ENCODE measurements at regions not wholly inside any gene's neighbourhood (a gene's known extent, or its start where the extent isn't known, plus 50 kb on each side); places are given as distances from the start of the nearest gene placed in this dataset.

GRCh38 chr12:66733321-66733720 is 54.4 kb upstream of the GRIP1 start:
- Histone ChIP-seq H3K4me3 (ENCODE audit: low read depth, low read length) (no peak overlapping the region), H3K4me1 (ENCODE audit: control insufficient read depth, insufficient read depth, low read length) (peaks cover 4% of the 10 kb centered on the region), H3K9me3 (ENCODE audit: control insufficient read depth, insufficient read depth, low read length) (no peaks in the 10 kb centered on the region), H3K27me3 (ENCODE audit: control insufficient read depth, insufficient read depth, low read length) (no peaks in the 10 kb centered on the region), H3K9ac (ENCODE audit: low read depth, low read length) (no peak overlapping the region), H3K36me3 (ENCODE audit: control insufficient read depth, insufficient read depth, low read length) (no peaks in the 10 kb centered on the region)

DNA sequence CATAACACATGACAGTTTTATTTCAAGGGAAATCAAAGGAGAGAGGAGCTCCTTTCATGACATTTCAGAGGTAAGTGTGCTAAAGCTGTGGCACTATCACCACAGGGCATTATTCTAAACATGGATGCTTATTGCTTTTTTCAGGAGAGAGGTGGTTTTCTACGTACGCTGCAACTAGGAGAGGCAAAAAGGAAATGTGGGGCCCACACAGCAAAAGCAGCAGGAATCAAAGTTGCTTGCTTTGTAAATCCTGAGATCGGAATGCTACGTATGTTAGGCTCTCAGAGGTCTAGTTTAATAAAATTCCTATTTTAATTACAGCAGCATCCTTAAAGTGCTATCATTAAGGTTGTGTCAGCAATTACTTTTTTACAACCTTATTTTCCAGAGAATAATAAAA is 55.0 kb upstream of the GRIP1 start:
- peaks cover 4% of the 10 kb centered on the region for H3K4me1 ChIP-seq (ENCODE audit: control insufficient read depth, insufficient read depth, low read length)
- no peaks in the 10 kb centered on the region for H3K36me3 ChIP-seq (ENCODE audit: control insufficient read depth, insufficient read depth, low read length)
- no peak overlapping the region for H3K4me3 ChIP-seq (ENCODE audit: low read depth, low read length)
- no peaks in the 10 kb centered on the region for H3K27me3 ChIP-seq (ENCODE audit: control insufficient read depth, insufficient read depth, low read length)
- no peaks in the 10 kb centered on the region for H3K9me3 ChIP-seq (ENCODE audit: control insufficient read depth, insufficient read depth, low read length)
- H3K9ac ChIP-seq (ENCODE audit: low read depth, low read length), result no peak overlapping the region

DNA sequence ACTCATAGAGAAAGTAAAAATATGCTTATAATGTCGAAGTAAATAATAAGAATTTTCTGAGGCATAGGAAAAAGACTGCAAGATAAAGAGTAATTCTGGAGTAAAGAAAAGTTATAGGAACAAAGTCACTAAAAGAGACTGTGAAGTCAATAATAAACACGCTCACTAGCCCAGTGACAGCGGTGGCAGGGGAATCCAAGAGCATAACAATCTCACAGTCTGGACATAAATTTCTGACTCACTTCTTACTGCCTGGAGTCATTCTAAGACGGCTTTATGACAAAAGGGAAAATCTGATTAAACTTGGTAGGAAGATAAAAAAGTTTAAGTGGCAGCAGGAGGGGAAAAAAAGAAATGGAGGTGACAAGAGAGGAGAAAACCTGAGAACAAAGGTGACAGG is 56.4 kb upstream of the GRIP1 start:
- Histone ChIP-seq H3K27me3 (ENCODE audit: control insufficient read depth, insufficient read depth, low read length) (no peaks in the 10 kb centered on the region), H3K36me3 (ENCODE audit: control insufficient read depth, insufficient read depth, low read length) (no peaks in the 10 kb centered on the region), H3K9ac (ENCODE audit: low read depth, low read length) (no peak overlapping the region), H3K4me3 (ENCODE audit: low read depth, low read length) (no peak overlapping the region), H3K9me3 (ENCODE audit: control insufficient read depth, insufficient read depth, low read length) (no peaks in the 10 kb centered on the region), H3K4me1 (ENCODE audit: control insufficient read depth, insufficient read depth, low read length) (peaks cover 4% of the 10 kb centered on the region)

- Histone ChIP-seq H3K27me3 (ENCODE audit: control insufficient read depth, insufficient read depth, low read length) (no peaks in the 10 kb centered on the region), H3K4me3 (ENCODE audit: low read depth, low read length) (no peak overlapping the region), H3K9me3 (ENCODE audit: control insufficient read depth, insufficient read depth, low read length) (no peaks in the 10 kb centered on the region), H3K9ac (ENCODE audit: low read depth, low read length) (no peak overlapping the region), H3K36me3 (ENCODE audit: control insufficient read depth, insufficient read depth, low read length) (no peaks in the 10 kb centered on the region), H3K4me1 (ENCODE audit: control insufficient read depth, insufficient read depth, low read length) (peaks cover 4% of the 10 kb centered on the region)
Measured at GRCh38 chr12:66736931-66737330, 58.1 kb upstream of the GRIP1 start.

DNA sequence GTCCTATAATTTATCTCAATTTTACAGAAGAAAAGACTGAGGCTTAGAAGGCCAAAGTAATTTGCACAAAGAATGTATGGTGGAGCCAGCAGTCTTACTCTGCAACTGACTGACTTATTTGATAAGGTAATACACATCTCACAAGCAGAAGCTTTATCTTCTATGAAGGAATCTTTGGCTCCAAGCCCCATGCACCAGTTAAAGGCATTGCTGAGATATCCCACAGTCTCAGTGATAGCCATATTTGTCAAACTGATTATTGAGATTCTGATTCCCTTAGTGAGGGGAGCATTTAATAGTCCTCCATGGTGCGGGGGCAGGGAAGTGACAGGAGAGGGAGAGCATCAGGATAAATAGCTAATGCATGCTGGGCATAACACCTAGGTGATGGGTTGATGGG is 60.4 kb upstream of the GRIP1 start:
- no peaks in the 10 kb centered on the region for H3K9me3 ChIP-seq (ENCODE audit: control insufficient read depth, insufficient read depth, low read length)
- H3K4me3 ChIP-seq (ENCODE audit: low read depth, low read length), result no peak overlapping the region
- no peak overlapping the region for H3K9ac ChIP-seq (ENCODE audit: low read depth, low read length)
- no peaks in the 10 kb centered on the region for H3K4me1 ChIP-seq (ENCODE audit: control insufficient read depth, insufficient read depth, low read length)
- H3K27me3 ChIP-seq (ENCODE audit: control insufficient read depth, insufficient read depth, low read length), result no peaks in the 10 kb centered on the region
- no peaks in the 10 kb centered on the region for H3K36me3 ChIP-seq (ENCODE audit: control insufficient read depth, insufficient read depth, low read length)

DNA sequence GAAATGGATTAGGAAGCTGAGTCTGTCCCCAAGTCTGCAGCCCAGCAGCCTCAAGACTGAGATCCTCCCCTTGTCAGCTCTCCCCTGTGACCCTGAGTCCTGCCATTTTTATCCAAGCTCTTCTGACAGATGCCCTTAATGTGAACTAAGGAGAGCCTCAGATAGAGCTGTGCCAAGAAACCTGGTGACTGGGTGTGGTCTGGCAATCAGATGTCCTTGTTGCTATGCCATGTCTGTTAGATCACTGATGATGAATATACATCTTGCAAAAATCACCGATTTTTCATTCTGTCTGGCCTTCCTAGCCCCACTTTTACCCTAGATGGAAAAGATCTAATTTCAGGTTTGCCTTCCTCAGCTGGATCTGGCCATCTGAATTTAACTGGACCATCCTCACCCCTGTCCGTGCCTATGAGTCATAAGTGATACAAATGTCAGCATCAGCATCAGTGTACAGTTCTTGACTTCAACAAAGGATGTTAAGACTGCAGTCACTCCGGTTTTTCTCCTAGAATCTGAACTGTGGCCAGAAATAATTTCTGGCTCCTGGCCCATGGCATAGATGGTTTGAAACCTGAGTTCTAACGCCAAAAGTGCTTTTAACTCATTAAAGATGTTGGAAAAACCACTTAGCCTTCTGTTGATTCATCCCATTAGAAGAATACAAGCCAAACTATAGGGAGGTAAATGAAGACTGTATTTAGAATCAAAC is 61.2 kb upstream of the GRIP1 start:
- no peaks in the 10 kb centered on the region for H3K9me3 ChIP-seq (ENCODE audit: control insufficient read depth, insufficient read depth, low read length)
- H3K9ac ChIP-seq (ENCODE audit: low read depth, low read length), result no peak overlapping the region
- H3K36me3 ChIP-seq (ENCODE audit: control insufficient read depth, insufficient read depth, low read length), result no peaks in the 10 kb centered on the region
- H3K4me3 ChIP-seq (ENCODE audit: low read depth, low read length), result no peak overlapping the region
- no peaks in the 10 kb centered on the region for H3K4me1 ChIP-seq (ENCODE audit: control insufficient read depth, insufficient read depth, low read length)
- H3K27me3 ChIP-seq (ENCODE audit: control insufficient read depth, insufficient read depth, low read length), result no peaks in the 10 kb centered on the region

DNA sequence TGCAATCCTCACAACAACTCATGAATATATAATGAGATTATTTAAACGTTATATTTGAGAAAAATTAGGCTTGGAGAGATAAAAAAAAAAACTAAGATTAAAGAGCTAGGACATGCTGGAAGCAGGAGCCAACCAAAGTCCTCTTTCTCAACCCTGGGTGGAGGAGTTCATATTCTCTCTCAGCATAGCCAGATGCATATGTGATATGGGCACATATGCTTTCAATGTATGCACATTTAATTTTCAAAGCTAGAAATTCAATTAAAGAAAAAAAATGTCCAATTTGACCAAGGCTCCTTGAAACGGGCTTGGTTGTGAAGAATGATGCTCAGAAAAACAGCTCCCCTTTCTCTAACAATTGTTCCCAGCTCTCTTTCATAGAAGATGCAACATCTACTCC is 61.9 kb upstream of the GRIP1 start:
- Histone ChIP-seq H3K4me1 (ENCODE audit: control insufficient read depth, insufficient read depth, low read length) (no peaks in the 10 kb centered on the region), H3K4me3 (ENCODE audit: low read depth, low read length) (no peak overlapping the region), H3K36me3 (ENCODE audit: control insufficient read depth, insufficient read depth, low read length) (no peaks in the 10 kb centered on the region), H3K9ac (ENCODE audit: low read depth, low read length) (no peak overlapping the region), H3K27me3 (ENCODE audit: control insufficient read depth, insufficient read depth, low read length) (no peaks in the 10 kb centered on the region), H3K9me3 (ENCODE audit: control insufficient read depth, insufficient read depth, low read length) (no peaks in the 10 kb centered on the region)

DNA sequence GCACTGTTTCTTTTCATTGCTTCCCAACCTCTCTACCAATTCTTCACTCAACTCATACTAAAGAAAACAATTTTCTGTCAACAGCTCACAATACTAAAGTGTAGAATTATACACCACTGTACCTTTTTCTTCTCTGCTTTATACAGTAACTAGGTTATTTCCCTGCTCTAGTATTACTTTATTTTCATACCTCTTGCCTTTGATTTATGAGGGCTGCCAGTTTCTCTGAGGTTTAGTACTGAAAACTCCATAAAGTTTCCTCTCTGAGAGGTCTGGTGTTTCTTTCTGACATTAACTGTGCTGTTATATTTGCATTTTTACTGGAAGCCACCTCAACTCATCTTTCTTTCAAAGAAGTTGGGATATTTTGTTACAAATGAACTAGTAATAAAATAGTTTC is 63.0 kb upstream of the GRIP1 start:
- Histone ChIP-seq H3K4me3 (ENCODE audit: low read depth, low read length) (no peak overlapping the region), H3K9ac (ENCODE audit: low read depth, low read length) (no peak overlapping the region), H3K9me3 (ENCODE audit: control insufficient read depth, insufficient read depth, low read length) (no peaks in the 10 kb centered on the region), H3K4me1 (ENCODE audit: control insufficient read depth, insufficient read depth, low read length) (no peaks in the 10 kb centered on the region), H3K36me3 (ENCODE audit: control insufficient read depth, insufficient read depth, low read length) (no peaks in the 10 kb centered on the region), H3K27me3 (ENCODE audit: control insufficient read depth, insufficient read depth, low read length) (no peaks in the 10 kb centered on the region)

DNA sequence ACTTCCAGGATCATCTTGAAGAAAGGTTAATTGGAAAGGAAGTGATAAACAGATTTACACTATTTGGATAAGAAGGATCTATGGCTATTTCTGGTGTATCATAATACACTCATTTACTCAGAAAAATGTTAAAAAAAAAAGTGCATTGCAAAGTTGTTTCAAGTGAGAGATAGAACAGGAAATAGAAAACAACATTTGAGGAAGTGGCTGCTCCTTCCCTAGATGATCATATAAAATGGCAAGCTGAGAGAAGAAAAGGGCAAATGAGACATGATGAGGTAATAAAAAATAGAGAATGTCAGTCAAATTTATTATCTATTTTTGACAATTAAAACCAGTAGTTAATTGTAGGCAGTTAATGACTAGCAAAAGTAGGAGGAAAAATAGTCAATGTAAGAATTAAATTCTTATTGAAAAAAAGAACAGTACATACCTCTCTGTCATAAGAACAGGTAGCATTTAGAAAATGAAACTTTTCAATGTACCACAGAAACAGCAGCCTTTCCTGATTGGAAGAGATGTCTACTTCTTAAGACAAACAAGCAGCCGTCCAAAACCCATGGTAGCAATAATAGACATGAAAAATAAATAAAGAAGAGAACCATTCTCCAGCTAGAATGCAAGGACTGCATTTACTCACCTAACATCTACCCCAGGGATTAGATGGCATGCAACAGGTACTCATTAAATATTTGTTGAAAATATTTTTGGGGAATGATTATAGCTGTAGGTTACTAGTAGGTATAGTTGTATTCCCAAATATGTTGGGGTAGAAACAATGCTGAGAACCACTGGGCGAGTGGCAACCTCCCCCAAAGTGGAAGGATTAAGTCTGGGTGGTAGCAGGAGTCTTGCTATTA is 63.9 kb upstream of the GRIP1 start:
- Histone ChIP-seq H3K27me3 (ENCODE audit: control insufficient read depth, insufficient read depth, low read length) (no peaks in the 10 kb centered on the region), H3K9ac (ENCODE audit: low read depth, low read length) (no peak overlapping the region), H3K36me3 (ENCODE audit: control insufficient read depth, insufficient read depth, low read length) (no peaks in the 10 kb centered on the region), H3K4me3 (ENCODE audit: low read depth, low read length) (no peak overlapping the region), H3K9me3 (ENCODE audit: control insufficient read depth, insufficient read depth, low read length) (no peaks in the 10 kb centered on the region), H3K4me1 (ENCODE audit: control insufficient read depth, insufficient read depth, low read length) (no peaks in the 10 kb centered on the region)

DNA sequence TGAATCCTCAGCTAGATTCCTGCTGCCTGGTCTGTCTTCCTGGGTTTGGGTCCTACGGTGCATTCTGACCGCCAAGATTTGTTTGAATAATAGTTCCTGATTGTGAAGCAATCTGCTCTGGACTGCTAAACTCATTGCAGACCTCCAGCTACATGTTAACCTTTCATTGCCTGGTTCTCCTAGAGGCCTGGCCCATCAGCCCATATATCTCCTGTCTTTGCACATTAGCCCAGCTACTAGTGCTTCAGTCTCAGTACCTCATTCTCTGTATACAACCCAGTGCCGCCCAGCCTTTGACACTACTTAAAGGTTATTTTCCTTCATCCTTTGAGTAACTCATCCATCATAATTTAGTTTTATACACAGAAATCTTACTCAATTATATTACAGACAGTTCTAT is 65.6 kb upstream of the GRIP1 start:
- H3K9me3 ChIP-seq (ENCODE audit: control insufficient read depth, insufficient read depth, low read length), result no peaks in the 10 kb centered on the region
- H3K4me3 ChIP-seq (ENCODE audit: low read depth, low read length), result no peak overlapping the region
- no peaks in the 10 kb centered on the region for H3K4me1 ChIP-seq (ENCODE audit: control insufficient read depth, insufficient read depth, low read length)
- H3K36me3 ChIP-seq (ENCODE audit: control insufficient read depth, insufficient read depth, low read length), result no peaks in the 10 kb centered on the region
- H3K9ac ChIP-seq (ENCODE audit: low read depth, low read length), result no peak overlapping the region
- no peaks in the 10 kb centered on the region for H3K27me3 ChIP-seq (ENCODE audit: control insufficient read depth, insufficient read depth, low read length)

DNA sequence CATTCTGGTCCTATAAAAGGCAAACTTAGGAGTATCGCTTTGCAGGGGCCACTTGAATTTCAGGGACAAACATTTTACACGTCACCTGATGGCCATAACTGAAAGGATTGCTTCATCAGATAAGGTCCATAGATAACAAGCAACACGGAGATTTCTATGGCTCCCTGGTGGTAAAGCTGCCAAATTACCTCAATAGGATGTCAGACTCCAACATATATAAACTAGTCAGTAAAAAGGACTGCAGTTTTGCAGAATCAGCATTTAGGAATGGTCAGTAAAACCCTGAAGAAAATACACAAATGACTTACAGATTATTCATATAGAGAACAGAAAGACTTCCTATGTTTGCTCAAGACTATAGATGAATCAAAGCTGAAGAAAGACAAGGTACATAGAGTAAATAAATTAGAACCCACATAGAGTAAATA is 66.1 kb upstream of the GRIP1 start:
- H3K4me1 ChIP-seq (ENCODE audit: control insufficient read depth, insufficient read depth, low read length), result no peaks in the 10 kb centered on the region
- H3K36me3 ChIP-seq (ENCODE audit: control insufficient read depth, insufficient read depth, low read length), result no peaks in the 10 kb centered on the region
- no peak overlapping the region for H3K4me3 ChIP-seq (ENCODE audit: low read depth, low read length)
- H3K27me3 ChIP-seq (ENCODE audit: control insufficient read depth, insufficient read depth, low read length), result no peaks in the 10 kb centered on the region
- H3K9ac ChIP-seq (ENCODE audit: low read depth, low read length), result no peak overlapping the region
- no peaks in the 10 kb centered on the region for H3K9me3 ChIP-seq (ENCODE audit: control insufficient read depth, insufficient read depth, low read length)
